MG63 (cell line): ENCODE measurements at regions not wholly inside any gene's neighbourhood (a gene's known extent, or its start where the extent isn't known, plus 50 kb on each side); places are given as distances from the start of the nearest gene placed in this dataset.

ENCODE experiments used
- DNase-seq: peaks from one replicate; pipeline ENCODE4 v3.0.0-alpha.2; 2020
- H3K27me3 ChIP-seq: fragments of 250-450 bp; sonication (Bioruptor Pico); 2 replicates; pipeline ENCODE4 v1.5.1; 2020; ENCODE audit warnings: mild to moderate bottlenecking, moderate library complexity
- H3K36me3 ChIP-seq: fragments of 250-450 bp; sonication (Bioruptor Pico); 2 replicates; pipeline ENCODE4 v1.5.1; 2020; ENCODE audit warnings: mild to moderate bottlenecking, moderate library complexity
- H3K4me3 ChIP-seq: fragments of 250-450 bp; sonication (Bioruptor Pico); 2 replicates; pipeline ENCODE4 v1.5.1; 2020; ENCODE audit warnings: mild to moderate bottlenecking, moderate library complexity
- H3K9me3 ChIP-seq: fragments of 250-450 bp; sonication (Bioruptor Pico); 2 replicates; pipeline ENCODE4 v1.5.1; 2020; ENCODE audit warnings: mild to moderate bottlenecking, moderate library complexity

- DNase-seq, result peak; percentile 69
- Histone ChIP-seq H3K27me3 (no peaks in the 10 kb centered on the region), H3K36me3 (no peaks in the 10 kb centered on the region), H3K4me3 (no peak overlapping the region), H3K9me3 (no peaks in the 10 kb centered on the region)
Observed at GRCh38 chr10:83983578-83984255, 155.6 kb upstream of the GHITM start.

- DNase-seq, result no peak
- Histone ChIP-seq H3K4me3 (no peak overlapping the region), H3K27me3 (no peaks in the 10 kb centered on the region), H3K36me3 (no peaks in the 10 kb centered on the region), H3K9me3 (no peaks in the 10 kb centered on the region)
Observed at GRCh38 chr10:83984256-83984640, 155.1 kb upstream of the GHITM start.

- Histone ChIP-seq H3K27me3 (no peaks in the 10 kb centered on the region), H3K9me3 (no peaks in the 10 kb centered on the region), H3K36me3 (no peaks in the 10 kb centered on the region), H3K4me3 (no peak overlapping the region)
- DNase-seq, result no peak
Observed at GRCh38 chr10:83986800-83987199, 152.5 kb upstream of the GHITM start.

GRCh38 chr10:83987216-83987615 lies 152.1 kb upstream of the GHITM start:
- Histone ChIP-seq H3K4me3 (no peak overlapping the region), H3K9me3 (no peaks in the 10 kb centered on the region), H3K27me3 (no peaks in the 10 kb centered on the region), H3K36me3 (no peaks in the 10 kb centered on the region)
- DNase-seq, result peak; percentile 80

GRCh38 chr10:83988435-83988834 lies 150.9 kb upstream of the GHITM start:
- Histone ChIP-seq H3K27me3 (no peaks in the 10 kb centered on the region), H3K9me3 (no peaks in the 10 kb centered on the region), H3K4me3 (no peak overlapping the region), H3K36me3 (no peaks in the 10 kb centered on the region)
- no peak for DNase-seq

- Histone ChIP-seq H3K4me3 (no peak overlapping the region), H3K27me3 (no peaks in the 10 kb centered on the region), H3K36me3 (no peaks in the 10 kb centered on the region), H3K9me3 (no peaks in the 10 kb centered on the region)
- no peak for DNase-seq
Observed at GRCh38 chr10:83990126-83990525, 149.2 kb upstream of the GHITM start.

- no peaks in the 10 kb centered on the region for H3K9me3 ChIP-seq
- peak; percentile 34 for DNase-seq
Observed at GRCh38 chr10:83991986-83992753, 147.1 kb upstream of the GHITM start.

GRCh38 chr10:83994325-83994724 lies 145.0 kb upstream of the GHITM start:
- Histone ChIP-seq H3K4me3 (no peak overlapping the region), H3K36me3 (no peaks in the 10 kb centered on the region), H3K27me3 (no peaks in the 10 kb centered on the region), H3K9me3 (no peaks in the 10 kb centered on the region)
- DNase-seq, result no peak

More at GRCh38 chr10:83991986-83992753, 147.1 kb upstream of the GHITM start:
- no peaks in the 10 kb centered on the region for H3K36me3 ChIP-seq
- no peaks in the 10 kb centered on the region for H3K27me3 ChIP-seq
- no peak overlapping the region for H3K4me3 ChIP-seq

GRCh38 chr10:83995738-83996331 lies 143.5 kb upstream of the GHITM start:
- no peak for DNase-seq
- no peaks in the 10 kb centered on the region for H3K27me3 ChIP-seq
- no peaks in the 10 kb centered on the region for H3K36me3 ChIP-seq
- H3K9me3 ChIP-seq, result no peaks in the 10 kb centered on the region
- no peak overlapping the region for H3K4me3 ChIP-seq

GRCh38 chr10:84004221-84004620 lies 135.1 kb upstream of the GHITM start:
- Histone ChIP-seq H3K36me3 (no peaks in the 10 kb centered on the region), H3K4me3 (no peak overlapping the region), H3K9me3 (no peaks in the 10 kb centered on the region), H3K27me3 (no peaks in the 10 kb centered on the region)
- no peak for DNase-seq

GRCh38 chr10:84005403-84005802 lies 133.9 kb upstream of the GHITM start:
- no peak overlapping the region for H3K4me3 ChIP-seq

GRCh38 chr10:84007482-84007881 lies 131.8 kb upstream of the GHITM start:
- no peaks in the 10 kb centered on the region for H3K27me3 ChIP-seq
- no peaks in the 10 kb centered on the region for H3K9me3 ChIP-seq
- DNase-seq, result no peak
- no peak overlapping the region for H3K4me3 ChIP-seq
- H3K36me3 ChIP-seq, result no peaks in the 10 kb centered on the region

More at GRCh38 chr10:84005403-84005802, 133.9 kb upstream of the GHITM start:
- DNase-seq, result no peak
- Histone ChIP-seq H3K27me3 (no peaks in the 10 kb centered on the region), H3K36me3 (no peaks in the 10 kb centered on the region), H3K9me3 (no peaks in the 10 kb centered on the region)

- peak; percentile 21 for DNase-seq
- no peaks in the 10 kb centered on the region for H3K9me3 ChIP-seq
Observed at GRCh38 chr10:84008878-84009277, 130.4 kb upstream of the GHITM start.

GRCh38 chr10:84012431-84012830 lies 126.9 kb upstream of the GHITM start:
- H3K9me3 ChIP-seq, result no peaks in the 10 kb centered on the region
- no peaks in the 10 kb centered on the region for H3K36me3 ChIP-seq
- H3K27me3 ChIP-seq, result peaks cover 2% of the 10 kb centered on the region; the same call in 1 of the 2 replicates
- DNase-seq, result no peak
- H3K4me3 ChIP-seq, result no peak overlapping the region

More at GRCh38 chr10:84008878-84009277, 130.4 kb upstream of the GHITM start:
- no peak overlapping the region for H3K4me3 ChIP-seq
- no peaks in the 10 kb centered on the region for H3K36me3 ChIP-seq
- no peaks in the 10 kb centered on the region for H3K27me3 ChIP-seq

GRCh38 chr10:84012831-84013458 lies 126.4 kb upstream of the GHITM start:
- H3K9me3 ChIP-seq, result no peaks in the 10 kb centered on the region
- H3K4me3 ChIP-seq, result no peak overlapping the region
- no peaks in the 10 kb centered on the region for H3K36me3 ChIP-seq
- no peak for DNase-seq
- H3K27me3 ChIP-seq, result peaks cover 2% of the 10 kb centered on the region; the same call in 1 of the 2 replicates

GRCh38 chr10:84015877-84016595 lies 123.3 kb upstream of the GHITM start:
- no peak for DNase-seq
- no peaks in the 10 kb centered on the region for H3K9me3 ChIP-seq
- H3K27me3 ChIP-seq, result peaks cover 2% of the 10 kb centered on the region; the same call in 1 of the 2 replicates

More at GRCh38 chr10:84015877-84016595, 123.3 kb upstream of the GHITM start:
- Histone ChIP-seq H3K4me3 (no peak overlapping the region), H3K36me3 (no peaks in the 10 kb centered on the region)
